HUDEP-2 (cell line): ENCODE measurements at regions not wholly inside any gene's neighbourhood (a gene's known extent, or its start where the extent isn't known, plus 50 kb on each side); places are given as distances from the start of the nearest gene placed in this dataset.

Source experiments
- DNase-seq, 76 experiments: peaks; one replicate each; lab custom pipeline; 2025; ENCODE audit not compliant: unreplicated experiment in 76 of 76; lab: John Stamatoyannopoulos, UW

GRCh38 chr21:36532769-36533467 is 53.0 kb upstream of the CLDN14 start:
- no peak for DNase-seq

- no peak for DNase-seq
Measured at GRCh38 chr21:36533468-36533848, 53.5 kb upstream of the CLDN14 start.

- no peak for DNase-seq
Measured at GRCh38 chr21:36534656-36535055, 54.7 kb upstream of the CLDN14 start.

- no peak for DNase-seq
Measured at GRCh38 chr21:36535618-36536241, 55.8 kb upstream of the CLDN14 start.

GRCh38 chr21:36538761-36539160 is 58.8 kb upstream of the CLDN14 start:
- no peak for DNase-seq

GRCh38 chr21:36539434-36540150 is 59.7 kb upstream of the CLDN14 start:
- no peak for DNase-seq

GRCh38 chr21:36540700-36541099 is 60.8 kb upstream of the CLDN14 start:
- no peak for DNase-seq

- no peak for DNase-seq
Measured at GRCh38 chr21:36541721-36542139, 61.8 kb upstream of the CLDN14 start.

- no peak for DNase-seq
Measured at GRCh38 chr21:36542312-36543101, 62.6 kb upstream of the CLDN14 start.

- DNase-seq, result no peak
Measured at GRCh38 chr21:36543924-36544323, 64.0 kb upstream of the CLDN14 start.

GRCh38 chr21:36544545-36544944 is 64.6 kb upstream of the CLDN14 start:
- no peak for DNase-seq

- DNase-seq, result no peak
Measured at GRCh38 chr21:36545776-36546511, 66.0 kb upstream of the CLDN14 start.

- DNase-seq, result no peak
Measured at GRCh38 chr21:36547464-36547863, 67.5 kb upstream of the CLDN14 start.

- DNase-seq, result no peak
Measured at GRCh38 chr21:36548866-36549265, 68.9 kb upstream of the CLDN14 start.

- no peak for DNase-seq
Measured at GRCh38 chr21:36549470-36549869, 69.5 kb upstream of the CLDN14 start.

- no peak for DNase-seq
Measured at GRCh38 chr21:36550761-36551160, 70.8 kb upstream of the CLDN14 start.

- no peak for DNase-seq
Measured at GRCh38 chr21:36551321-36551720, 71.4 kb upstream of the CLDN14 start.

GRCh38 chr21:36551731-36552433 is 72.0 kb upstream of the CLDN14 start:
- no peak for DNase-seq

- DNase-seq, result no peak
Measured at GRCh38 chr21:36552434-36552785, 72.5 kb upstream of the CLDN14 start.

- no peak for DNase-seq
Measured at GRCh38 chr21:36553406-36553805, 73.5 kb upstream of the CLDN14 start.
